Neural cell (in vitro differentiated cells): ENCODE measurements at regions not wholly inside any gene's neighbourhood (a gene's known extent, or its start where the extent isn't known, plus 50 kb on each side); places are given as distances from the start of the nearest gene placed in this dataset.

ENCODE experiments used
- H2AFZ ChIP-seq: fragments of 200-600, 300-800 bp; sonication (generic), shearing (Covaris generic); 2 replicates; pipeline ENCODE4 v1.6.0; 2014; ENCODE audit warnings: low read depth, mild to moderate bottlenecking, antibody characterized with exemption, low read length, moderate library complexity
- H3F3A ChIP-seq: fragments of 200-600 bp; shearing (Covaris generic); 2 replicates; pipeline ENCODE4 v1.6.1; 2016; ENCODE audit warnings: mild to moderate bottlenecking, moderate library complexity, mixed read lengths, antibody characterized with exemption, low read length; ENCODE audit not compliant: insufficient read depth, poor library complexity, severe bottlenecking
- H3K27ac ChIP-seq: fragments of 200-600, 300-800 bp; sonication (generic), shearing (Covaris generic); 2 replicates; pipeline ENCODE4 v1.5.1; 2014; ENCODE audit warnings: mild to moderate bottlenecking, low read length, moderate library complexity
- H3K27me3 ChIP-seq: fragments of 300-800, 200-600 bp; sonication (generic), shearing (Covaris generic); 2 replicates; pipeline ENCODE4 v1.6.0; 2014; ENCODE audit warnings: mild to moderate bottlenecking, low read depth, low read length, moderate library complexity; ENCODE audit not compliant: insufficient read depth
- H3K36me3 ChIP-seq: fragments of 300-800, 200-600 bp; sonication (generic), shearing (Covaris generic); 2 replicates; pipeline ENCODE4 v1.5.1; 2014; ENCODE audit warnings: mild to moderate bottlenecking, antibody characterized with exemption, low read length, moderate library complexity; ENCODE audit not compliant: insufficient read depth
- H3K4me2 ChIP-seq: fragments of 300-800, 200-600 bp; sonication (generic), shearing (Covaris generic); 2 replicates; pipeline ENCODE4 v1.6.0; 2014; ENCODE audit warnings: mild to moderate bottlenecking, low read length
- H3K4me3 ChIP-seq: fragments of 300-800, 200-600 bp; sonication (generic), shearing (Covaris generic); 2 replicates; pipeline ENCODE4 v1.5.1; 2014; ENCODE audit warnings: mild to moderate bottlenecking, low read length, moderate library complexity
- H3K79me2 ChIP-seq: fragments of 200-600 bp; shearing (Covaris generic); replicated peaks from 2 replicates; pipeline ENCODE4 v1.6.0; 2014; ENCODE audit warnings: mild to moderate bottlenecking, low read length, moderate library complexity; ENCODE audit not compliant: insufficient read depth
- H3K9ac ChIP-seq: fragments of 300-800, 200-600 bp; sonication (generic), shearing (Covaris generic); 2 replicates; pipeline ENCODE4 v1.6.1; 2016; ENCODE audit warnings: mild to moderate bottlenecking, low read length, mixed read lengths
- H3K9me2 ChIP-seq: fragments of 200-600 bp; shearing (Covaris generic); 2 replicates; pipeline ENCODE4 v1.6.1; 2016; ENCODE audit warnings: mild to moderate bottlenecking, low read length, mixed read lengths; ENCODE audit not compliant: insufficient read depth
- H3K9me3 ChIP-seq: fragments of 200-600, 300-800 bp; sonication (generic), shearing (Covaris generic); 2 replicates; pipeline ENCODE4 v1.6.1; 2016; ENCODE audit warnings: mild to moderate bottlenecking, mixed run types, low read length, moderate library complexity, mixed read lengths
- H4K20me1 ChIP-seq: fragments of 200-600 bp; shearing (Covaris generic); 2 replicates; pipeline ENCODE4 v1.6.1; 2016; ENCODE audit warnings: mild to moderate bottlenecking, mixed run types; ENCODE audit not compliant: insufficient read depth
- EP300 ChIP-seq: fragments of 450-650 bp; conservative IDR thresholded peaks from 2 replicates; pipeline ENCODE4 v1.6.1; 2014; ENCODE audit warnings: antibody characterized with exemption, mild to moderate bottlenecking, moderate library complexity; ENCODE audit not compliant: poor library complexity, severe bottlenecking
- EZH2 ChIP-seq: fragments of 200-600, 300-800 bp; shearing (Covaris generic), sonication (generic); IDR thresholded peaks from 2 replicates; pipeline ENCODE4 v1.6.1; 2014; ENCODE audit warnings: antibody characterized with exemption, low read length, borderline replicate concordance, mild to moderate bottlenecking; ENCODE audit not compliant: insufficient read depth, poor library complexity, severe bottlenecking
- MXI1 ChIP-seq: fragments of 450-650 bp; conservative IDR thresholded peaks from 2 replicates; pipeline ENCODE4 v1.6.1; 2014; ENCODE audit warnings: antibody characterized with exemption, mild to moderate bottlenecking; ENCODE audit not compliant: poor library complexity, severe bottlenecking
- POLR2AphosphoS5 ChIP-seq: IDR thresholded peaks from 2 replicates; pipeline ENCODE4 v1.6.1; 2012
- RAD21 ChIP-seq: fragments of 450-650 bp; conservative IDR thresholded peaks from 2 replicates; pipeline ENCODE4 v1.6.1; 2014; ENCODE audit warnings: antibody characterized with exemption, mild to moderate bottlenecking, moderate library complexity
- SMC3 ChIP-seq: fragments of 450-650 bp; conservative IDR thresholded peaks from 2 replicates; pipeline ENCODE4 v1.6.1; 2014; ENCODE audit warnings: antibody characterized with exemption, mild to moderate bottlenecking, moderate library complexity; ENCODE audit not compliant: poor library complexity
- TAF1 ChIP-seq: IDR thresholded peaks from 2 replicates; pipeline ENCODE4 v1.6.1; 2012; ENCODE audit warnings: low read depth
- TF ChIP-seq, protein P1 (sequence below): fragments of 450-650 bp; IDR thresholded peaks from 2 replicates; pipeline ENCODE4 v1.5.1; 2014; ENCODE audit warnings: antibody characterized with exemption, mild to moderate bottlenecking, moderate library complexity; ENCODE audit not compliant: poor library complexity, severe bottlenecking
- TF ChIP-seq, protein P2 (sequence below): IDR thresholded peaks from 2 replicates; pipeline ENCODE4 v1.6.1; 2012; ENCODE audit warnings: borderline replicate concordance

DNA sequence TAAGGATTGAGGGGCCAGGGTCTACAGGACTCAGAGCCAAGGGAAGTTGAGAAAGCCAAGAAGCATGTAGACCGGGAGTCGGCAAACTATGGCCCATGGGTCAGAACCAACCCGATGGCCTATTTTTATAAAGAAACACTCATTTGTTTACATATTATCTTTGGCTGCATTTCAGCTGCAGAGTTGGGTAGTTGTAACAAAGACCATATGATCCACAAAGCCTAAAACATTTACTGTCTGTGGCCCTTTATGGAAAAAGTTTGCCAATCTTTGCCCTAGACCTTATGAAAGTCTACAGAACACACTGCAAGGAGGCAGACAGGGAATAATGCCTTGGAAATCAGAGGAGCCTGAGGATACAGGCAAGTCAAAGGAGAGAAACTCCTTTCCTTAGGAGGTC lies 63.2 kb upstream of the MNS1 start:
- Histone ChIP-seq H4K20me1 (no peaks in the 10 kb centered on the region), H3K4me2 (no peak overlapping the region), H3K36me3 (no peaks in the 10 kb centered on the region), H3K9ac (no peak overlapping the region), H3K79me2 (no peaks in the 10 kb centered on the region), H2AFZ (no peak overlapping the region), H3F3A (no peaks in the 10 kb centered on the region), H3K9me3 (no peaks in the 10 kb centered on the region), H3K27me3 (no peaks in the 10 kb centered on the region), H3K4me3 (no peak overlapping the region), H3K27ac (no peak overlapping the region), H3K9me2 (no peaks in the 10 kb centered on the region)
- TF ChIP-seq EZH2 (no peak), TAF1 (no peak), MXI1 (no peak), SMC3 (no peak), POLR2AphosphoS5 (no peak), RAD21 (no peak), EP300 (no peak)
- TF ChIP-seq, protein P1, sequence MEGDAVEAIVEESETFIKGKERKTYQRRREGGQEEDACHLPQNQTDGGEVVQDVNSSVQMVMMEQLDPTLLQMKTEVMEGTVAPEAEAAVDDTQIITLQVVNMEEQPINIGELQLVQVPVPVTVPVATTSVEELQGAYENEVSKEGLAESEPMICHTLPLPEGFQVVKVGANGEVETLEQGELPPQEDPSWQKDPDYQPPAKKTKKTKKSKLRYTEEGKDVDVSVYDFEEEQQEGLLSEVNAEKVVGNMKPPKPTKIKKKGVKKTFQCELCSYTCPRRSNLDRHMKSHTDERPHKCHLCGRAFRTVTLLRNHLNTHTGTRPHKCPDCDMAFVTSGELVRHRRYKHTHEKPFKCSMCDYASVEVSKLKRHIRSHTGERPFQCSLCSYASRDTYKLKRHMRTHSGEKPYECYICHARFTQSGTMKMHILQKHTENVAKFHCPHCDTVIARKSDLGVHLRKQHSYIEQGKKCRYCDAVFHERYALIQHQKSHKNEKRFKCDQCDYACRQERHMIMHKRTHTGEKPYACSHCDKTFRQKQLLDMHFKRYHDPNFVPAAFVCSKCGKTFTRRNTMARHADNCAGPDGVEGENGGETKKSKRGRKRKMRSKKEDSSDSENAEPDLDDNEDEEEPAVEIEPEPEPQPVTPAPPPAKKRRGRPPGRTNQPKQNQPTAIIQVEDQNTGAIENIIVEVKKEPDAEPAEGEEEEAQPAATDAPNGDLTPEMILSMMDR: no peak
- TF ChIP-seq, protein P2, sequence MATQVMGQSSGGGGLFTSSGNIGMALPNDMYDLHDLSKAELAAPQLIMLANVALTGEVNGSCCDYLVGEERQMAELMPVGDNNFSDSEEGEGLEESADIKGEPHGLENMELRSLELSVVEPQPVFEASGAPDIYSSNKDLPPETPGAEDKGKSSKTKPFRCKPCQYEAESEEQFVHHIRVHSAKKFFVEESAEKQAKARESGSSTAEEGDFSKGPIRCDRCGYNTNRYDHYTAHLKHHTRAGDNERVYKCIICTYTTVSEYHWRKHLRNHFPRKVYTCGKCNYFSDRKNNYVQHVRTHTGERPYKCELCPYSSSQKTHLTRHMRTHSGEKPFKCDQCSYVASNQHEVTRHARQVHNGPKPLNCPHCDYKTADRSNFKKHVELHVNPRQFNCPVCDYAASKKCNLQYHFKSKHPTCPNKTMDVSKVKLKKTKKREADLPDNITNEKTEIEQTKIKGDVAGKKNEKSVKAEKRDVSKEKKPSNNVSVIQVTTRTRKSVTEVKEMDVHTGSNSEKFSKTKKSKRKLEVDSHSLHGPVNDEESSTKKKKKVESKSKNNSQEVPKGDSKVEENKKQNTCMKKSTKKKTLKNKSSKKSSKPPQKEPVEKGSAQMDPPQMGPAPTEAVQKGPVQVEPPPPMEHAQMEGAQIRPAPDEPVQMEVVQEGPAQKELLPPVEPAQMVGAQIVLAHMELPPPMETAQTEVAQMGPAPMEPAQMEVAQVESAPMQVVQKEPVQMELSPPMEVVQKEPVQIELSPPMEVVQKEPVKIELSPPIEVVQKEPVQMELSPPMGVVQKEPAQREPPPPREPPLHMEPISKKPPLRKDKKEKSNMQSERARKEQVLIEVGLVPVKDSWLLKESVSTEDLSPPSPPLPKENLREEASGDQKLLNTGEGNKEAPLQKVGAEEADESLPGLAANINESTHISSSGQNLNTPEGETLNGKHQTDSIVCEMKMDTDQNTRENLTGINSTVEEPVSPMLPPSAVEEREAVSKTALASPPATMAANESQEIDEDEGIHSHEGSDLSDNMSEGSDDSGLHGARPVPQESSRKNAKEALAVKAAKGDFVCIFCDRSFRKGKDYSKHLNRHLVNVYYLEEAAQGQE: no peak

DNA sequence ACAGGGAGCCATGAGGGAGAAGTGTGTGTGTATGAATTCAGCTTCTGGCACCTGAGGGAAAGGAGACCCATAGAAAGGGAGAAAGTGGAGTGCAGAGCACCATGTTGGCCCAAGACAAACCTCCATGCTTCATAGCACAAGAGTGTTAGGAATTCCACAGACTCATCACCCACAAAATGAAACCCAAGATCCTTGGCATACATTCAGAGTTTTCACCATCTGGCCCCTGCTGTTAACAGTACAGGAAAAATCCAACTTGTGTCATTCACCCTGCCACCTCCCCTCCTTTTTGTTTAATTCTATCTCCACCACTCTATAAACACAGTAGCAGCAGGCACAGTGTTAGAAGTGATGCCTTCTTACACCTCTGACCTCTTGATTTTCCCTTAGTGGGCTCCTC lies 60.0 kb upstream of the MNS1 start:
- no peaks in the 10 kb centered on the region for H3F3A ChIP-seq
- H3K9me2 ChIP-seq: no peaks in the 10 kb centered on the region
- H3K4me2 ChIP-seq: no peak overlapping the region
- H3K36me3 ChIP-seq: no peaks in the 10 kb centered on the region
- no peak overlapping the region for H3K27ac ChIP-seq
- H3K79me2 ChIP-seq: no peaks in the 10 kb centered on the region
- no peak overlapping the region for H2AFZ ChIP-seq
- H3K9me3 ChIP-seq: no peaks in the 10 kb centered on the region
- H3K4me3 ChIP-seq: no peak overlapping the region
- no peaks in the 10 kb centered on the region for H3K27me3 ChIP-seq
- H4K20me1 ChIP-seq: no peaks in the 10 kb centered on the region
- H3K9ac ChIP-seq: no peak overlapping the region
- TF ChIP-seq EP300 (no peak), MXI1 (no peak), SMC3 (no peak), TAF1 (no peak), RAD21 (no peak)
- TF ChIP-seq, protein P1: no peak
- TF ChIP-seq, protein P2: no peak
